OCI-LY3 (cell line): ENCODE measurements at regions not wholly inside any gene's neighbourhood (a gene's known extent, or its start where the extent isn't known, plus 50 kb on each side); places are given as distances from the start of the nearest gene placed in this dataset.

Experiments
- H2AFZ ChIP-seq: fragments of 200-600, 300-600 bp; shearing (Covaris generic); 2 replicates; pipeline ENCODE4 v1.6.0; 2014; ENCODE audit warnings: antibody characterized with exemption, low read depth, low read length
- H3K27ac ChIP-seq: fragments of 200-600, 300-600 bp; sonication (generic); 2 replicates; pipeline ENCODE4 v1.5.1; 2014; ENCODE audit warnings: mild to moderate bottlenecking, low read length, moderate library complexity, mixed read lengths
- H3K27me3 ChIP-seq: fragments of 200-600, 300-600 bp; sonication (generic); 2 replicates; pipeline ENCODE4 v1.6.1; 2014; ENCODE audit warnings: low read depth, low read length, mixed read lengths
- H3K36me3 ChIP-seq: fragments of 200-600, 300-600 bp; sonication (generic); replicated peaks from 2 replicates; pipeline ENCODE3; 2014; ENCODE audit warnings: low read depth, low read length, mixed read lengths
- H3K4me1 ChIP-seq: fragments of 300-600, 200-600 bp; sonication (generic); 2 replicates; pipeline ENCODE4 v1.6.1; 2014; ENCODE audit warnings: low read length, mixed read lengths
- H3K4me2 ChIP-seq: fragments of 200-600, 300-600 bp; sonication (generic); 2 replicates; pipeline ENCODE4 v1.6.1; 2014; ENCODE audit warnings: low read length, mixed read lengths
- H3K4me3 ChIP-seq: fragments of 300-600, 200-600 bp; sonication (generic); 2 replicates; pipeline ENCODE4 v1.5.1; 2014; ENCODE audit warnings: antibody characterized with exemption, mild to moderate bottlenecking, low read length, moderate library complexity
- H3K79me2 ChIP-seq: fragments of 300-600, 200-600 bp; shearing (Covaris generic); 2 replicates; pipeline ENCODE4 v1.6.1; 2014; ENCODE audit warnings: mild to moderate bottlenecking, low read length, mixed read lengths
- H3K9ac ChIP-seq: fragments of 300-600, 200-600 bp; shearing (Covaris generic); 2 replicates; pipeline ENCODE4 v1.6.0; 2014; ENCODE audit warnings: mild to moderate bottlenecking, low read length, moderate library complexity
- H3K9me3 ChIP-seq: fragments of 200-600, 300-600 bp; shearing (Covaris generic); 2 replicates; pipeline ENCODE4 v1.6.1; 2014; ENCODE audit warnings: low read length, mixed read lengths; ENCODE audit not compliant: insufficient read depth
- H4K20me1 ChIP-seq: fragments of 200-600, 300-600 bp; sonication (generic); 2 replicates; pipeline ENCODE4 v1.6.1; 2016; ENCODE audit warnings: low read length, mixed read lengths; ENCODE audit not compliant: insufficient read depth
- CTCF ChIP-seq: fragments of 200-600, 300-600 bp; sonication (generic); IDR thresholded peaks from 2 replicates; pipeline ENCODE4 v1.5.1; 2014; ENCODE audit warnings: antibody characterized with exemption, low read length, low read depth
- EZH2phosphoT487 ChIP-seq: fragments of 200-600 bp; shearing (Covaris generic); IDR thresholded peaks from 2 replicates; pipeline ENCODE4 v1.6.1; 2018; ENCODE audit warnings: antibody characterized with exemption, mixed run types, low read depth

- Histone ChIP-seq H3K9ac (no peak overlapping the region), H3K4me3 (no peak overlapping the region), H3K36me3 (no peaks in the 10 kb centered on the region), H2AFZ (no peak overlapping the region), H3K4me2 (no peak overlapping the region), H3K4me1 (no peaks in the 10 kb centered on the region), H3K27ac (no peak overlapping the region), H3K9me3 (no peaks in the 10 kb centered on the region), H3K79me2 (no peaks in the 10 kb centered on the region), H4K20me1 (no peaks in the 10 kb centered on the region), H3K27me3 (no peaks in the 10 kb centered on the region)
- TF ChIP-seq EZH2phosphoT487 (no peak), CTCF (no peak)
Observed at GRCh38 chr6:9875605-9876353, 539.1 kb downstream of the TFAP2A start.

GRCh38 chr6:9862603-9863167 is 552.2 kb downstream of the TFAP2A start:
- Histone ChIP-seq H3K4me1 (no peaks in the 10 kb centered on the region), H3K36me3 (no peaks in the 10 kb centered on the region), H2AFZ (no peak overlapping the region), H4K20me1 (no peaks in the 10 kb centered on the region), H3K4me2 (no peak overlapping the region), H3K27ac (no peak overlapping the region), H3K79me2 (no peaks in the 10 kb centered on the region), H3K27me3 (no peaks in the 10 kb centered on the region), H3K9me3 (no peaks in the 10 kb centered on the region), H3K9ac (no peak overlapping the region), H3K4me3 (no peak overlapping the region)
- TF ChIP-seq EZH2phosphoT487 (no peak), CTCF (no peak)

GRCh38 chr6:9851541-9852380 is 563.1 kb downstream of the TFAP2A start:
- Histone ChIP-seq H3K9me3 (no peaks in the 10 kb centered on the region), H3K4me1 (no peaks in the 10 kb centered on the region), H3K4me3 (no peak overlapping the region), H2AFZ (no peak overlapping the region), H3K36me3 (no peaks in the 10 kb centered on the region), H3K27me3 (no peaks in the 10 kb centered on the region), H3K27ac (no peak overlapping the region), H3K9ac (no peak overlapping the region), H3K4me2 (no peak overlapping the region), H4K20me1 (no peaks in the 10 kb centered on the region), H3K79me2 (no peaks in the 10 kb centered on the region)
- TF ChIP-seq EZH2phosphoT487, result no peak
- peak; percentile 18; the same call in 1 of the 2 replicates for TF ChIP-seq CTCF

- TF ChIP-seq CTCF (no peak), EZH2phosphoT487 (no peak)
- no peaks in the 10 kb centered on the region for H3K79me2 ChIP-seq
- no peaks in the 10 kb centered on the region for H4K20me1 ChIP-seq
- H2AFZ ChIP-seq, result no peak overlapping the region
- H3K4me1 ChIP-seq, result no peaks in the 10 kb centered on the region
- no peak overlapping the region for H3K9ac ChIP-seq
- no peak overlapping the region for H3K27ac ChIP-seq
- no peak overlapping the region for H3K4me2 ChIP-seq
- 0 out of 2 replicates have a peak, but pooled peaks cover 5% of the 10 kb centered on the region for H3K9me3 ChIP-seq
- H3K27me3 ChIP-seq, result no peaks in the 10 kb centered on the region
- H3K36me3 ChIP-seq, result no peaks in the 10 kb centered on the region
- H3K4me3 ChIP-seq, result no peak overlapping the region
Observed at GRCh38 chr6:9851006-9851405, 563.9 kb downstream of the TFAP2A start.
